HG02759 (cell line): ENCODE measurements at regions not wholly inside any gene's neighbourhood (a gene's known extent, or its start where the extent isn't known, plus 50 kb on each side); places are given as distances from the start of the nearest gene placed in this dataset.

ENCODE experiments used
- ATAC-seq: cut with Tn5 transposase; IDR thresholded peaks from one replicate; pipeline ENCODE4 v1.9.1; 2021; ENCODE audit warnings: mild to moderate bottlenecking, moderate library complexity; ENCODE audit not compliant: unreplicated experiment

GRCh38 chr3:25130724-25131520 is 297.1 kb upstream of the RARB start:
- ATAC-seq, result no peak

GRCh38 chr3:25133588-25133987 is 294.5 kb upstream of the RARB start:
- no peak for ATAC-seq

GRCh38 chr3:25137606-25138005 is 290.5 kb upstream of the RARB start:
- ATAC-seq, result no peak

GRCh38 chr3:25139267-25139666 is 288.8 kb upstream of the RARB start:
- ATAC-seq, result no peak

- ATAC-seq, result no peak
These were observed 285.3 kb upstream of the RARB start for GRCh38 chr3:25142609-25143355.

GRCh38 chr3:25143356-25144025 is 284.6 kb upstream of the RARB start:
- ATAC-seq, result no peak

- ATAC-seq, result no peak
These were observed 283.6 kb upstream of the RARB start for GRCh38 chr3:25144430-25144829.

GRCh38 chr3:25145176-25145575 is 282.9 kb upstream of the RARB start:
- no peak for ATAC-seq

GRCh38 chr3:25150199-25150598 is 277.9 kb upstream of the RARB start:
- ATAC-seq, result no peak

- ATAC-seq, result no peak
These were observed 276.7 kb upstream of the RARB start for GRCh38 chr3:25151281-25151902.

GRCh38 chr3:25151903-25152295 is 276.2 kb upstream of the RARB start:
- ATAC-seq, result no peak

GRCh38 chr3:25153136-25153535 is 274.9 kb upstream of the RARB start:
- no peak for ATAC-seq

GRCh38 chr3:25153561-25153960 is 274.5 kb upstream of the RARB start:
- ATAC-seq, result no peak

- no peak for ATAC-seq
These were observed 272.2 kb upstream of the RARB start for GRCh38 chr3:25155652-25156471.

GRCh38 chr3:25156626-25157025 is 271.4 kb upstream of the RARB start:
- ATAC-seq, result no peak

GRCh38 chr3:25165306-25165705 is 262.8 kb upstream of the RARB start:
- no peak for ATAC-seq

- ATAC-seq, result no peak
These were observed 262.0 kb upstream of the RARB start for GRCh38 chr3:25166016-25166415.

GRCh38 chr3:25169151-25169550 is 258.9 kb upstream of the RARB start:
- no peak for ATAC-seq

GRCh38 chr3:25170021-25170420 is 258.0 kb upstream of the RARB start:
- ATAC-seq, result no peak

- no peak for ATAC-seq
These were observed 256.8 kb upstream of the RARB start for GRCh38 chr3:25171118-25171807.
